ENCODE measurements at regions not wholly inside any gene's neighbourhood (a gene's known extent, or its start where the extent isn't known, plus 50 kb on each side); places are given as distances from the start of the nearest gene placed in this dataset.

DNA sequence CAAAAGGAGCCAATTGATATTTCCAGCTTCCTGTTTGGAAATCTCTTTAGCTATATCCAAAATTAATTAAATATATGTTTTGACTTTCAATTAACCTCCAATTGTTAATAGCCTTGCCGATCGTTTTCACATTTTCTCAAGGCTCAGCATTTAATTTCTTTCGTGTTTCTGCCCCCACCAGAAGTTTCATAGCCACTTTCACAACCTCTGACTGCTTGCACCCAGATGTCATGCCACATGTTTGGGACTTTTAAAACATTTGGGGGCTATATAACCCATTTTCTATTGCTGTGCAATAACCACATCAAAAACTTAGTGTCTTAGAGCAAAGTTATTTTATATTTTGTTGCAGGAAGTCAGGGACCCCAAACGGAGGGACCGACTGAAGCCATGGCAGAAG lies 510.6 kb upstream of the CNTNAP2 start:
- ChIA-PET POLR2A (no interaction called here), RAD21 (ENCODE audit: low non-redundant PET in 1 of 2, low total read pairs in 2 of 2, uncharacterized antibody in 2 of 2, unreplicated experiment in 2 of 2) (no interaction called here), CTCF (no interaction called here)
- H3K9me2 ChIP-seq (ENCODE audit: insufficient read depth): no peaks in the 10 kb centered on the region
- no peaks in the 10 kb centered on the region for H3K27me3 ChIP-seq (ENCODE audit: insufficient read depth, low read length)
- no TSS peak for BruUV-seq (replicated peaks)
- no peak overlapping the region for H3K4me2 ChIP-seq (ENCODE audit: low read length)
- no peak overlapping the region for H3K4me3 ChIP-seq (replicated peaks in 1 of 2; ENCODE audit: low read depth in 1 of 2, low read length in 2 of 2)
- intact Hi-C loops (cut with micrococcal nuclease): no loop called here
- ATAC-seq (no peak), DNase-seq (ENCODE audit: low read depth, low spot score) (no peak)
- H3K4me1 ChIP-seq (ENCODE audit: control insufficient read depth in 1 of 2, insufficient read depth in 2 of 2, low read length in 2 of 2): no peaks in the 10 kb centered on the region
- H3K79me2 ChIP-seq (ENCODE audit: insufficient read depth, low read length): no peaks in the 10 kb centered on the region
- peaks cover 10 to 11% of the 10 kb centered on the region in 2 experiments; a peak in 2 of 4 replicates for H3K9me3 ChIP-seq (ENCODE audit: control insufficient read depth in 1 of 2, insufficient read depth in 1 of 2, low read depth in 1 of 2, low read length in 2 of 2)
- H2AFZ ChIP-seq (ENCODE audit: low read depth, low read length, poor library complexity, severe bottlenecking): no peak overlapping the region
- no peaks in the 10 kb centered on the region for H3K36me3 ChIP-seq (ENCODE audit: control insufficient read depth in 1 of 2, insufficient read depth in 2 of 2, low read length in 2 of 2)
- H3K9ac ChIP-seq (ENCODE audit: low read length): no peak overlapping the region
- no peak for TF ChIP-seq POLR2A (IDR thresholded peaks at IDR 0.05; ENCODE audit: borderline replicate concordance, extremely low read depth, insufficient read depth, insufficient read length)
- no peak for TF ChIP-seq YY1 (IDR thresholded peaks at IDR 0.05; ENCODE audit: extremely low read depth, insufficient replicate concordance, low read depth, low read length)
- no peak for TF ChIP-seq ELF1 (IDR thresholded peaks at IDR 0.05; ENCODE audit: borderline replicate concordance, low read depth)
- TF ChIP-seq, protein P1, sequence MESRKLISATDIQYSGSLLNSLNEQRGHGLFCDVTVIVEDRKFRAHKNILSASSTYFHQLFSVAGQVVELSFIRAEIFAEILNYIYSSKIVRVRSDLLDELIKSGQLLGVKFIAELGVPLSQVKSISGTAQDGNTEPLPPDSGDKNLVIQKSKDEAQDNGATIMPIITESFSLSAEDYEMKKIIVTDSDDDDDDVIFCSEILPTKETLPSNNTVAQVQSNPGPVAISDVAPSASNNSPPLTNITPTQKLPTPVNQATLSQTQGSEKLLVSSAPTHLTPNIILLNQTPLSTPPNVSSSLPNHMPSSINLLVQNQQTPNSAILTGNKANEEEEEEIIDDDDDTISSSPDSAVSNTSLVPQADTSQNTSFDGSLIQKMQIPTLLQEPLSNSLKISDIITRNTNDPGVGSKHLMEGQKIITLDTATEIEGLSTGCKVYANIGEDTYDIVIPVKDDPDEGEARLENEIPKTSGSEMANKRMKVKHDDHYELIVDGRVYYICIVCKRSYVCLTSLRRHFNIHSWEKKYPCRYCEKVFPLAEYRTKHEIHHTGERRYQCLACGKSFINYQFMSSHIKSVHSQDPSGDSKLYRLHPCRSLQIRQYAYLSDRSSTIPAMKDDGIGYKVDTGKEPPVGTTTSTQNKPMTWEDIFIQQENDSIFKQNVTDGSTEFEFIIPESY (IDR thresholded peaks at IDR 0.05; ENCODE audit: extremely low read depth, insufficient replicate concordance, low read length): no peak
- TF ChIP-seq SRF (IDR thresholded peaks at IDR 0.05; ENCODE audit: low read depth): no peak
- TF ChIP-seq RAD21 (IDR thresholded peaks at IDR 0.05; ENCODE audit: low read depth): no peak
- TF ChIP-seq SIN3A (IDR thresholded peaks at IDR 0.05; ENCODE audit: low read depth): no peak
- no peak for TF ChIP-seq TCF7L2 (IDR thresholded peaks at IDR 0.05; ENCODE audit: borderline replicate concordance, extremely low read depth, insufficient read depth, insufficient read length)
- TF ChIP-seq ZFX (IDR thresholded peaks at IDR 0.05): no peak
- TF ChIP-seq ZNF274 (IDR thresholded peaks at IDR 0.05; ENCODE audit: low read depth, low read length): no peak
- no peak for TF ChIP-seq EZH2phosphoT487 (IDR thresholded peaks at IDR 0.05; ENCODE audit: borderline replicate concordance)
- TF ChIP-seq FOSL1 (IDR thresholded peaks at IDR 0.05; ENCODE audit: low read depth): no peak
- TF ChIP-seq SP1 (IDR thresholded peaks at IDR 0.05; ENCODE audit: low read depth): no peak
- no peak for TF ChIP-seq CEBPB (IDR thresholded peaks at IDR 0.05; ENCODE audit: low read depth)
- H3K27ac ChIP-seq (ENCODE audit: low read depth, low read length): no peak overlapping the region
- no peaks in the 10 kb centered on the region for H4K20me1 ChIP-seq (ENCODE audit: insufficient read depth)

All from HCT116 (cell line).